ENCODE measurements at regions not wholly inside any gene's neighbourhood (a gene's known extent, or its start where the extent isn't known, plus 50 kb on each side); places are given as distances from the start of the nearest gene placed in this dataset.
"Not testable (repeated sequence)": the region's sequence is repeated elsewhere in the genome, so short reads cannot be mapped to it uniquely, and the experiment has no call there.

DNA sequence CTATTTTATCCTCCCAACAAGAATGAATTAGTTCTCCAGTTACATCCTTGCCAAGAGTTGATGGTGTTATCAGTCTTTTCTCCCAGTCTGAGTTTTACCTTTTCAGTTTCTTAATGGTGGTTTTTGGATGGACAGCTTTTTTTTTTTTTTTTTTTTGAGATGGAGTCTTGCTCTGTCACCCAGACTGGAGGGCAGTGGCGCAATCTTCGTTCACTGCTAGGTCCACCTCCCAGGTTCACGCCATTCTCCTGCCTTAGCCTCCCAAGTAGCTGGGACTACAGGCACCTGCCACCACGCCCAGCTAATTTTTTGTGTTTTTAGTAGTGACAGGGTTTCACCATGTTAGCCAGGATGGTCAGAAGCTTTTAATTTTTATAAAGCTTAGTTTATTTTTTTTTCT is 133.0 kb downstream of the FOXD4L6 start:
- peaks cover 15% of the 10 kb centered on the region for H3K4me1 Mint-ChIP-seq (ENCODE audit: unreplicated experiment)

DNA sequence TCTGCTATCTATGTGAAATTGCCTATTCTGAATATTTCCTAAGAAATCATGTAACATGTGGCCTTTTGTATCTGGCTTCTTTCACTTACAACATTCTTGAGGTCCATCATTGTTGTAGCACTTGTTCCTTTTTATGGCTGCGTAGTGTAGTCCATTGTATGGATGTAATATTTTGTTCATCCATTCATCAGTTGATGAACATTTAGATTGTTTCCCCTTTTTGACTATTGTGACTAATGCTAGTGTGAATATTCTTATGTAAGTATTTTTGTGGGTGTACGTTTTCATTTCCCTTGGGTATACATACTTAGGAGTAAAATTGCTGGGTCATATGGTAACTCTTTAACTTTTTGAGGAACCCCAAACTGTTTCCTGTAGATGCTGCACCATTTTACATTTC is 134.6 kb downstream of the FOXD4L6 start:
- H3K9me3 Mint-ChIP-seq (ENCODE audit: unreplicated experiment), result peaks cover 20% of the 10 kb centered on the region
- peaks cover 12% of the 10 kb centered on the region for H3K36me3 Mint-ChIP-seq (ENCODE audit: unreplicated experiment)
- peak overlapping the region; percentile 35 for H3K4me3 Mint-ChIP-seq (ENCODE audit: unreplicated experiment)
- peaks cover 15% of the 10 kb centered on the region for H3K4me1 Mint-ChIP-seq (ENCODE audit: unreplicated experiment)
- H3K27ac Mint-ChIP-seq (ENCODE audit: unreplicated experiment); DNase-seq (ENCODE audit: extremely low spot score, unreplicated experiment); H3K27me3 Mint-ChIP-seq (ENCODE audit: unreplicated experiment): not testable (repeated sequence)

More for the DNA sequence above, 133.0 kb downstream of the FOXD4L6 start:
- Mint-ChIP-seq H3K9me3 (ENCODE audit: unreplicated experiment) (peaks cover 20% of the 10 kb centered on the region), H3K36me3 (ENCODE audit: unreplicated experiment) (peaks cover 15% of the 10 kb centered on the region)
- not testable (repeated sequence) for H3K27ac Mint-ChIP-seq (ENCODE audit: unreplicated experiment); H3K4me3 Mint-ChIP-seq (ENCODE audit: unreplicated experiment); DNase-seq (ENCODE audit: extremely low spot score, unreplicated experiment); H3K27me3 Mint-ChIP-seq (ENCODE audit: unreplicated experiment)

DNA sequence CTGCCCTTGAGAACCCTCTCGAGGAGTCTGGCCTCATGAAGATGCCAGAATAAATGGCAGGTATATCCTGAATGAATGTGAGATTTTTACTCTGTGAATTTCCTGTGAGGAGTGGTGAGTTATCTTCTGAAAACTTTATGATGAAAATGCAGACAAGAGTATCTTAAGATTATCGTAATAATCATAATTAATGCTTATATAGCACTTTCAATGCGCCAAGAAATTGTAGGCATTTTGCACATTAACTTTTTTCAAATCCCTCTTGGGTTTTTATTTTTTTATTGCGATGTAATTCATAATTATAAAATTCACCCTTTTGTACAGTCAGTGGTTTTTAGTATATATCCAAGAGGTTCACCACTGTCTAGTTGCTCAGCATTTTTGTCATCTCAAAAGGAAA is 135.1 kb downstream of the FOXD4L6 start:
- Mint-ChIP-seq H3K36me3 (ENCODE audit: unreplicated experiment) (peaks cover 10% of the 10 kb centered on the region), H3K4me3 (ENCODE audit: unreplicated experiment) (peak overlapping the region; percentile 35), H3K9me3 (ENCODE audit: unreplicated experiment) (peaks cover 20% of the 10 kb centered on the region), H3K4me1 (ENCODE audit: unreplicated experiment) (peaks cover 15% of the 10 kb centered on the region)
- H3K27ac Mint-ChIP-seq (ENCODE audit: unreplicated experiment); DNase-seq (ENCODE audit: extremely low spot score, unreplicated experiment); H3K27me3 Mint-ChIP-seq (ENCODE audit: unreplicated experiment): not testable (repeated sequence)

DNA sequence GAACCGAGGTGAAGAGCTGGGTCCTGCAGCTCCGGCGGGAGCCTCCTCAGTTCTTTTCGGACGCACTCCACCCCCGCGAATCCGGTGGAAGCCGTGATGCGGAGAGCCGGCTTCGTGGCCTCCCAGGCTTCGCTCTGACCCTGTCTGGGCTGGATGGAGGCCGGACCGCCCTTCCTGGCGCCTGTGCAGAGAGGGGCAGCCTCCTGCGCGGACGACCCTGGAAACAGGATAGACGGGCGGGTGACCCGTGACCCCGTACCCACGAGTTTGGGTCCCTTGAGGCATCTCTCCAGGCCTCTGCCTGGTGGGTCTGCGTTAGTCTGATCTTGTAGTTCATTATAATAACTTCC is 136.0 kb downstream of the FOXD4L6 start:
- Mint-ChIP-seq H3K4me1 (ENCODE audit: unreplicated experiment) (peaks cover 15% of the 10 kb centered on the region), H3K27ac (ENCODE audit: unreplicated experiment) (peak overlapping the region; percentile 92), H3K9me3 (ENCODE audit: unreplicated experiment) (peaks cover 19% of the 10 kb centered on the region)
- H3K27me3 Mint-ChIP-seq (ENCODE audit: unreplicated experiment); H3K4me3 Mint-ChIP-seq (ENCODE audit: unreplicated experiment); H3K36me3 Mint-ChIP-seq (ENCODE audit: unreplicated experiment): not testable (repeated sequence)
- peak; percentile 91 for DNase-seq (ENCODE audit: extremely low spot score, unreplicated experiment)

DNA sequence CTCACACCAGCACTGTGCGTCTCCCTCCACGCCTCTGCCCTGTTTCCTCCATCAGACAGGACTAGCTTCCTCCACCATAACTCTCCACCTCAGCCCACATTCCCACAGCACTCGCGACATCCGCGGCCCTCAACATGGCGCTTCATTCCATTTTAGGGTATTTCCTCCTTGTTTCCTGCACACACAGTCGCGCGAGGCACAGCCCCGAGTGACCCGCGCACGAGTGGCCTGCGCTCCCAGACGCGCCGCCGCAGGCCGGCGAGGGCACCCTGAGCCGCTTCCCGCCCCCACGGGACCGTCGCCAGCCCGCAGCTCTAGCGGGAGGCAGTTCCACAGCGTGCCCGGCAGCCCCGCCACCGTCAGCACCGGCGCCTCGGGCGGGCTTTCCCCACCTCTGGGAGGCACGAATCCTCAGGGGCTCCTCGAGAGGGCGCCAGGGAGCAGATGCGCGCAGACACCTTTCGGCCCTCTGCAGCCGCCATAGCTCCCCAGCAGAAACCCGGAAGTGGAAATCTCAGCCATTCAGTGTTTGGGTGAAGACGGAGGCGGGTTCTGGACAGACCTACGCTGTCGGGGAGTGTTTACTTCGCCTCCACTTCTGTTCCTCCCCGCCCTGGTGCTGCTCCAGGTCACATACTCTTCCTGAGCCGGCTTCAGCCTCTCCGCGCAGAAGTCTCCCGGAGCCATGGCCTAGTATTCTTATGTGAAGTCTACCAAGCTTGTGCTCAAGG is 136.6 kb downstream of the FOXD4L6 start:
- peak overlapping the region; percentile 92 for H3K27ac Mint-ChIP-seq (ENCODE audit: unreplicated experiment)
- H3K4me1 Mint-ChIP-seq (ENCODE audit: unreplicated experiment), result peaks cover 13% of the 10 kb centered on the region
- TF ChIP-seq, protein P1, sequence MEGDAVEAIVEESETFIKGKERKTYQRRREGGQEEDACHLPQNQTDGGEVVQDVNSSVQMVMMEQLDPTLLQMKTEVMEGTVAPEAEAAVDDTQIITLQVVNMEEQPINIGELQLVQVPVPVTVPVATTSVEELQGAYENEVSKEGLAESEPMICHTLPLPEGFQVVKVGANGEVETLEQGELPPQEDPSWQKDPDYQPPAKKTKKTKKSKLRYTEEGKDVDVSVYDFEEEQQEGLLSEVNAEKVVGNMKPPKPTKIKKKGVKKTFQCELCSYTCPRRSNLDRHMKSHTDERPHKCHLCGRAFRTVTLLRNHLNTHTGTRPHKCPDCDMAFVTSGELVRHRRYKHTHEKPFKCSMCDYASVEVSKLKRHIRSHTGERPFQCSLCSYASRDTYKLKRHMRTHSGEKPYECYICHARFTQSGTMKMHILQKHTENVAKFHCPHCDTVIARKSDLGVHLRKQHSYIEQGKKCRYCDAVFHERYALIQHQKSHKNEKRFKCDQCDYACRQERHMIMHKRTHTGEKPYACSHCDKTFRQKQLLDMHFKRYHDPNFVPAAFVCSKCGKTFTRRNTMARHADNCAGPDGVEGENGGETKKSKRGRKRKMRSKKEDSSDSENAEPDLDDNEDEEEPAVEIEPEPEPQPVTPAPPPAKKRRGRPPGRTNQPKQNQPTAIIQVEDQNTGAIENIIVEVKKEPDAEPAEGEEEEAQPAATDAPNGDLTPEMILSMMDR (IDR thresholded peaks at IDR 0.05), result peak; percentile 88
- H3K27me3 Mint-ChIP-seq (ENCODE audit: unreplicated experiment); H3K36me3 Mint-ChIP-seq (ENCODE audit: unreplicated experiment); H3K4me3 Mint-ChIP-seq (ENCODE audit: unreplicated experiment): not testable (repeated sequence)
- peaks cover 14% of the 10 kb centered on the region for H3K9me3 Mint-ChIP-seq (ENCODE audit: unreplicated experiment)
- peak; percentile 98 for DNase-seq (ENCODE audit: extremely low spot score, unreplicated experiment)

DNA sequence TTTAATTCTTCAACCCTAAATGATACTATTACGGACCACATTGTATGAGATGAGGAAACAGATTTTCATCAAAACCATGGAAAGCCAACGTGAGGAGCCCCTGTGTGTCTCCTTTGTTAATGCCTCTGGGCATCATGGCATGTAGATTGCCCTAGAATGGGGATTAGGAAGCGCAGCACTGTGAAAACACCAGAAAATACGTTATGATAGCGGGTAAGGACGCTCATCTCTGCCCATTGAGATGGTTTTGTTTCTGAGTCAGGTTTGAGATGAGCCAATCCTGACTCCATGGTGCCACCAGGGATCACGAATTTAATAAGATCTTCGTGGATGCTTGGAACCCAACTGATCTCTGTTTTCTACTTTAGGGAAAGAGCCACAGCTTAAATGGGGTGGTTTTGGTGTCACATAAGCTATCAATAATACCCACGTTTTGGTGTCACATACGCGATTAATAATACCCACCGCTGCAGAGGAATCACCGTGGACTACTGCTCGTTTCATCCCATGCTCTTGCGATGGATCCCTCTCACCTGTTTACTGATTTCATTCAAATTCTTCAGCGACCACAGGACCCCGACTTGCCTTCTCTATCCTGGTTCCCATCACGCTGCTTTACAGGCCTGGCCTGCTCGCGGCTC is 137.3 kb downstream of the FOXD4L6 start:
- H3K27ac Mint-ChIP-seq (ENCODE audit: unreplicated experiment); H3K4me3 Mint-ChIP-seq (ENCODE audit: unreplicated experiment); H3K36me3 Mint-ChIP-seq (ENCODE audit: unreplicated experiment); DNase-seq (ENCODE audit: extremely low spot score, unreplicated experiment); H3K27me3 Mint-ChIP-seq (ENCODE audit: unreplicated experiment): not testable (repeated sequence)
- peaks cover 12% of the 10 kb centered on the region for H3K4me1 Mint-ChIP-seq (ENCODE audit: unreplicated experiment)
- peaks cover 14% of the 10 kb centered on the region for H3K9me3 Mint-ChIP-seq (ENCODE audit: unreplicated experiment)

DNA sequence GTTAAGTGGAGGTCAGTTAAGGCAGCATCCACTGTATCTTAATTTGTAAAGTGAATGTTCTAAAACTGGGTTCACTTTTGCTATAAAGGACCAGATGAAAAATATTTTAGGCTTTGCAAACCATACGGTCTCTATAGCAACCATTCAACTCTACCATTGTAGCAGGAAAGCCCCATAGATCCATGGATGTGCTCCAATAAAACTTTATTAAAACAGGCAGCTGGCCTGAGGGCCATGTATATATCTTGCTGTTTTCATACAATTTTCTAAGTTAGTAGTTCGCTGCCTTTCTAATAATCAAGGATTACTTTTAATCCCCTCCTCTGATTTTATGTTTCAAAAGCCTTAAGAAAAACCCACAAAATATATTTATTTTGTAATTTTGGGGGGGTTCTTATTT is 142.1 kb downstream of the FOXD4L6 start:
- H3K27ac Mint-ChIP-seq (ENCODE audit: unreplicated experiment); H3K4me3 Mint-ChIP-seq (ENCODE audit: unreplicated experiment): not testable (repeated sequence)
- H3K9me3 Mint-ChIP-seq (ENCODE audit: unreplicated experiment), result peaks cover 14% of the 10 kb centered on the region

DNA sequence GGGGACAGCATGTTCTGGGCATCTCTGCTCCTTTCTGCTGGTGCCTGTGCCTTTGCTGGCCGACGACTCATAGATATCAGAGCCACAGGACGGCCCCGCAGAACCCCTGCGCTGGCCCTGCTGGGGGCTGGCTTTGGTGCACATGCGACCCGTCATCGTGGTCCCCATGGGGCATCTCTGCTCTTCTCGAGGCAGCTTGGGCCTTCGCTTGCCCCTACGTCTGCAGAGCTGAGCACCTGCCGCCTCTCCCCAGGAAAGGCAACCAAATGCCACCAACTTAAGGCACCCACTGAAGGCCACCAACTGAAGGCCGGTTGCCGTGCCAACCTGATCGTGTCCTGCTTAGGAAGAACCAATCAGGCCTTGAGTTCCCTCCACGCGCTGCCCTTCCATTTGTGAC is 153.1 kb downstream of the FOXD4L6 start:
- DNase-seq (ENCODE audit: extremely low spot score, unreplicated experiment); H3K4me1 Mint-ChIP-seq (ENCODE audit: unreplicated experiment); H3K27ac Mint-ChIP-seq (ENCODE audit: unreplicated experiment); H3K27me3 Mint-ChIP-seq (ENCODE audit: unreplicated experiment); H3K4me3 Mint-ChIP-seq (ENCODE audit: unreplicated experiment); H3K9me3 Mint-ChIP-seq (ENCODE audit: unreplicated experiment); H3K36me3 Mint-ChIP-seq (ENCODE audit: unreplicated experiment): not testable (repeated sequence)

More for the DNA sequence above, 142.1 kb downstream of the FOXD4L6 start:
- H3K27me3 Mint-ChIP-seq (ENCODE audit: unreplicated experiment); H3K36me3 Mint-ChIP-seq (ENCODE audit: unreplicated experiment); DNase-seq (ENCODE audit: extremely low spot score, unreplicated experiment); H3K4me1 Mint-ChIP-seq (ENCODE audit: unreplicated experiment): not testable (repeated sequence)

DNA sequence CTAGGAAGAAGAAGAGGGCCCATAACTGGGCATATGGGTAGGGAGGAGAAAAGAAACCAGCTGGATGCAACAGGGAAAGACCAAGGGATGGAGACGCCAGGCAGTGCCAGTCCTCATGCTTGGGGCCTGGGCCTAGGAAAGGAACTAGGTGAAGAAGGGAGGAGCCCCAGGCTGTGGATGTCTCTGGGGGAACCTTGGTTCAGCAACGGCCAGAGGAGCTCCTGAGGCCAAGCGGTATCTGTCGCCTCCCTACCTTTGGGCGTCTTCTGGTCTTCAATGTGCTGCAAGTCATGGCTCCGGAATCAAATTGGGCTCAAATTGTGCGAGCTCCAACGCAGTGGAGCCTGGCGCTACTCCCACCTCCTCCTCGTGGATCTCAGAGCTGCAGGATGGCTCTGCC is 153.6 kb downstream of the FOXD4L6 start:
- not testable (repeated sequence) for H3K36me3 Mint-ChIP-seq (ENCODE audit: unreplicated experiment)

DNA sequence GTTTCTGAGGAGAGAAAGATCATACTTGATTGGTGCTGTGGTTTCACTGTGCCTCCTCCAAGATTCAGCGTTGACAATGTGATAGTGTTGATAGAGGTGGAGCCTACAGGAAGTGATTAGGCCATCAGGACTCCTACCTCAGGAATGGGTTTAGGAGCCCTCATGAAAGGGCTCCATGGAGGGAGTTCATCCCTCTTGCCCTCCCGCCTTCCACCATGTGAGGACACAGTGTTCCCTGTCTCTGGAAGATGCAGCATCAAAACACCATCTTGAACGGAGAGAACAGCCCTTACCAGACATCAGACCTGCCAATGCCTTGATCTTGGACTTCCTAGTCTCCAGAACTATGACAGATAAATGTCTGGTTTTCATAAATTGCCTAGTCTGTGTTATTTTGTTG is 156.7 kb downstream of the FOXD4L6 start:
- H3K4me3 Mint-ChIP-seq (ENCODE audit: unreplicated experiment), result not testable (repeated sequence)

More for the DNA sequence above, 153.6 kb downstream of the FOXD4L6 start:
- not testable (repeated sequence) for H3K4me1 Mint-ChIP-seq (ENCODE audit: unreplicated experiment); H3K27ac Mint-ChIP-seq (ENCODE audit: unreplicated experiment); H3K9me3 Mint-ChIP-seq (ENCODE audit: unreplicated experiment); H3K4me3 Mint-ChIP-seq (ENCODE audit: unreplicated experiment); DNase-seq (ENCODE audit: extremely low spot score, unreplicated experiment); H3K27me3 Mint-ChIP-seq (ENCODE audit: unreplicated experiment)

More for the DNA sequence above, 156.7 kb downstream of the FOXD4L6 start:
- H3K27me3 Mint-ChIP-seq (ENCODE audit: unreplicated experiment); DNase-seq (ENCODE audit: extremely low spot score, unreplicated experiment); H3K9me3 Mint-ChIP-seq (ENCODE audit: unreplicated experiment); H3K4me1 Mint-ChIP-seq (ENCODE audit: unreplicated experiment); H3K36me3 Mint-ChIP-seq (ENCODE audit: unreplicated experiment); H3K27ac Mint-ChIP-seq (ENCODE audit: unreplicated experiment): not testable (repeated sequence)

Data from osteocyte (in vitro differentiated cells).